DMS53 treated with DMSO at 0.1 percent for 48 hours (cell line): ENCODE measurements at regions not wholly inside any gene's neighbourhood (a gene's known extent, or its start where the extent isn't known, plus 50 kb on each side); places are given as distances from the start of the nearest gene placed in this dataset.
"Not testable (repeated sequence)": the region's sequence is repeated elsewhere in the genome, so short reads cannot be mapped to it uniquely, and the experiment has no call there.

Source experiments
- DNase-seq: peaks from one replicate; lab custom pipeline; 2025; ENCODE audit not compliant: unreplicated experiment; lab: John Stamatoyannopoulos, UW

DNA sequence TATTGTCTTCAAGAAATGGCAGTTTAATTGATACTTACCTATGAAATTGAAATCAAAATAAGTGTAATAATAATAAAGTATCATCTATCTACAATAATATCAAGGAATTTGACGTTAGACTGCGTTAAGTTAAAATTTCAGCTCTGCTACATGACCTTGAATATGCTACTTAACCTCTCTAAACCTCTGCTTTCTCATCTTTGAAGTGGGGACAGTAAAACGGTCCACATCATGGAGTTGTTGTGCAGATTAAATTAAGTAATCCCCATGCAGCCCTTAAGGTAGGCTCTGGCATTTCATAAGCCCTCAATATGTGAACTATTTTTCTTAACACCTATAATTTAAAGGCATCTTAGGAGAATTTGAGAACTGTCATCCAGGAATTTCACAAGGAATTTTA is 252.4 kb upstream of the PHF14 start:
- DNase-seq = no peak

GRCh38 chr7:10723832-10724231 is 249.8 kb upstream of the PHF14 start:
- DNase-seq = no peak

DNA sequence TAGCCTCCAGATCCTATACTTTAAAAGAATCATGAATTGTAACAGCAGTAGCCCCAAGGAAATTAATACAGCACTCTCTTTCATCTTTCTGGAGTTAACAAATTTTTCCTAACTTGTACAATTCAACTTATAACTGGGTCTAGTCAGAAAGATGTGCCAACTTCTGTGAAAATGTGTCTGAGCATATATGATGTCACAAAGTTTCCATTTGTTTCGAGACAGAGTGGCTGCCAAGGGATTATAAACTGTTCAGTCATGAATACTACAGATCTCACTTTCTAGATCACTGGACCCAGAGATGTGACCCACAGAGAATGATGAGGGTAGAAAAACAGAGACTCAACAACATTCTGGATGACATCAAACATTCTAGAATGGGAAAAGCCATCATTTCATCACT is 249.2 kb upstream of the PHF14 start:
- DNase-seq = no peak

- no peak for DNase-seq
These were observed 246.0 kb upstream of the PHF14 start for GRCh38 chr7:10727636-10728035.

- no peak for DNase-seq
These were observed 242.4 kb upstream of the PHF14 start for GRCh38 chr7:10731253-10731773.

- DNase-seq = no peak
These were observed 239.9 kb upstream of the PHF14 start for GRCh38 chr7:10733747-10734146.

- DNase-seq = no peak
These were observed 239.1 kb upstream of the PHF14 start for GRCh38 chr7:10734595-10734994.

DNA sequence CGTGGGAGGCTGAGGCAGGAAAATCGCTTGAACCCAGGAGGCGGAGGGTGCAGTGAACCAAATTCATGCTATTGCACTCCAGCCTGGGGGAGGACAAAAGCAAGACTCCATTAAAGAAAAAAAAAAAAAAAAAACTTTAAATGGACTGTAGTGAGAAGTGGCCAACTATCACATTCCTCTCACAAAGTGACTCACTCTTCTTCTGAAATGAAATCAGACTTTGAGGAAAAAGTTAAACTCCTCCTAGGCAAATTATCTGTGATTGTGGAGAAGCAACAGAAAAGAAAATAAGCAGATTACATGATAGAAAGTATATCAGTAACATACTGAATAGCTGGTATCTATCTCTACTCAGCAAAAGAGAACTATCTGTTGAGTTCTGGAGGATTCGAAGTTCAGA is 234.3 kb upstream of the PHF14 start:
- no peak for DNase-seq

DNA sequence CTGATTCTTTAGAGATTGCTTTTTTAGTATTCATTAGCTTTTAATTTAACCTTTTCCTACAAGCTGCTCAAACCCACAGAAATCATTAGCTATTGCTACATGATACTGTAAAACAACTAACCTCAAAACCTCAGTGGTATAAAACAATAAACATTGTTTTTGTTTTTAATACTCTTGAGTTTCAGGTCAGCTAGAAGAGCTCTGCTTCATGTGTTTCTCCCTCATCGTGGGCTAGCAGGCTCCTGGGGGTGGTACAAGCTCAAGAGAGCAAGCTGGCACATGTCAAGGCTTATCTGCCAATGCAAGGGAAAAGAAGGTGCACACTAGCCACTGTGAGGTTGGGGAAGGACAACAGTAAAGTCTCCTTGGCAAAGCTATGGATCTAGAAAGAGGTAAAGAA is 232.9 kb upstream of the PHF14 start:
- DNase-seq = no peak

DNA sequence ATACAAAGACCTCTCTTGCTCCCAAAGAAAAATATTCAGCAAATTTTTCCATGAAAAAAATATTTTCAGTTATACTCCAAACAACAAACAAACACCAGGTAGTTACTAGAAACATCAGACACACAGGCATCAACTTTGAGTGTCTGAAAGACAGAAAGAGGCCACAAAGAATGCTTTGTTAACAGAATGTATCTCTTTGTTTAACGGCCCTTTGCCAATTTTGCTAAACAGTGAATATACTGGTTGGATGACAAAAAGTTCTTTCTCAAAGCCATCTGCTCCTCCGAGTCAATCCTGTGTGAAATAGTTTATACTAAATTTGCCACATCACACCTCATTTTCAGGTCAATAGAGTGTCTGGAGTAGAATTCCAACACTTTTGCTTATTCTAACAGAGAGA is 216.7 kb upstream of the PHF14 start:
- DNase-seq = no peak

DNA sequence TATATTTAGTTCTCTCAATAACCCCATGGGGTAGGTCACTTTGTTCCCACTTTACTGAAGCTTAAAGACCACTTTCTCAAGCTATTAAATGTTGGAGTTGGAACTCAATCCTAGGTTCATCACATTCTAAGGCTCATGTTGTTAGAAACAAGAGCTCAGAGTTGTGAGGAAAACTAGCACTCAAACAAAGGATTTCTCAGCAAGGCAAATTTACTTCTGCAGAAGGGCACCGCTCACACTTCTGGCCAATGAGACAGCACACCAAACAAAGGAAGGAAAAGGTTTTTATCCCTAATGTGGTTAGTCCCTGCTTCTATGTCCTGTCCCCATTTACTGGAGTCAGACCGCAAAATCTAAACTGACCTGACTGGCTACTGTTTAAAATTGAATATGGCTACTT is 214.6 kb upstream of the PHF14 start:
- no peak for DNase-seq

GRCh38 chr7:10767771-10768170 is 205.9 kb upstream of the PHF14 start:
- no peak for DNase-seq

GRCh38 chr7:10770176-10770575 is 203.5 kb upstream of the PHF14 start:
- DNase-seq = no peak

DNA sequence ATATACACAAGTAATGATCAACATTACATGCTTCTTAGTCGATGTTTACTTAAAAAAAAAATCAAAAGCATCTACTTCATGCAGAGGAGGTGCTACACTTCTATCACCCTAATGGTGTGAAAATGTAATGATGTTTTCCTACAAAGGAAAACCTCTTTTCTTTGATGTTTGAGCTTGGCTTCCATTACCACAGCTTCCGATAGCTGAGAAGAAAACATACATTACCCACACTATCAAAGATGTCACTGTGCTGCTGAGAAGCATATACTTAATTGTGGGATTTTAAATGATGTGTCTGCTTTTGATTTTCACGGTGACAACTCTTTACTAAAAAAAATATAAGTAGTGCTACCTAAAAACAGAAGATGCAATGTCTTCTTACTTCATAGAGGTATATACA is 200.2 kb upstream of the PHF14 start:
- no peak for DNase-seq

DNA sequence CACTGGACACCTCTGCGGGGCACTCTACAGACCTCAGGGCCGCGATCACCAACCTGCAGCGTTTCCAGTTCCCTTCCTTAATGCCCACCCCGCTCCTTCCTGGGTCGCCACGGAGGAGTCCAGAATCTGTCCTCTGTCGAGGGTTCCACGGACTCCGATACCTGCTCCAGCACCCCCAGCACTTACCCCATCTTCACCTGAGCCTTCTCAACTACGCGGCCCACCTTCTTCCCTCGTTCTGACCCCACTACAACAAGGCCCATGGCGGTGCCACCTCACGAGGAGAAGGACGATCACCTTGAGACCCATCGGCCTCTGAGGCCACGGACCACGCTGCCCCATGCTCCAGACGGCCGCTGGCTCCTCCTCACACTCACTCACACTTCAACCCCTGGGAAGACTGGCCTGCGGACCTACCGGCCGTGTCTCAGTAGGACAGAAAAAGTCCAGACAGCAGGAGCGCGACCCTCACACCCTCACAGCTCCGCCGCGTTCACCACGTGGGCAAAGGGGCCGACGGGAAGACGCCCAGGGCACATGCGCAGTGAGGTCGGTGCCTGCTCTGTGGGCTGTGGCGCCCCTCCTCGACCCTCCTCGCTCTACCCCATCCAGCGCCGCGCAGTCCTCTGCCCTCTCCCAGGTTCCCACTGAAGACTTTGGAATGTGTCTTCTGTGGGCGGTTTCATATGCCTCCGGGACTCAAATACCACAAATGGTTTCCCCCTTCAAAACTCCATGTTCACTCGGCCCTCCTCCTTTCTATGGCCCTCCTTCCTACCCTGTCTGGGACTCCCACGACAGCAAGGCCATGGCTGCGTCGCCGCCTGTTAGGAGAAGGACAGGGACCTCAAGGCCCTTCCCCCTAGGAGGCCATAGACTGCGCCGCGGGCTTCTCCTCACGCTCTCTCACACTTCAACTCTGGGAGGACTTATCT is 193.9 kb upstream of the PHF14 start:
- no peak for DNase-seq

GRCh38 chr7:10780400-10780747 is 193.3 kb upstream of the PHF14 start:
- no peak for DNase-seq

- not testable (repeated sequence) for DNase-seq
These were observed 186.7 kb upstream of the PHF14 start for GRCh38 chr7:10786976-10787375.

DNA sequence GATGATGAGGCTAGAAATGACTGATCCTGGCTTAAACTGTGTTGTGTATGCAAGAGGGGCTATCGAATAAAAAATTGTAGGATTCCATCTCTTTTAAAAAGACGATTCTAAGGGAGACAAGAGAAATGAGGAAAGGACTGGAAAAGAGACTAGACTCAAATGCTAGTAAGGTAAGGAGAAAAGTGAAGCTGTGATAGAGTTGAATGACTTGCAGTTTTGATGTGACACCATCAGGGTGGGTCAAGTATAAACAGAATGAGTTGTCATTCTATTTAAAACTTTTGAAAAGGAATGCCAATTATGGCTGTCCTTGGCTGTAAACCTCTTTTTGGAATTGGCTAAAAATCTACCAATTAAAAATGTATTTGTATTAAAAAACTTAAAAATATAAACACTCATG is 184.5 kb upstream of the PHF14 start:
- no peak for DNase-seq

DNA sequence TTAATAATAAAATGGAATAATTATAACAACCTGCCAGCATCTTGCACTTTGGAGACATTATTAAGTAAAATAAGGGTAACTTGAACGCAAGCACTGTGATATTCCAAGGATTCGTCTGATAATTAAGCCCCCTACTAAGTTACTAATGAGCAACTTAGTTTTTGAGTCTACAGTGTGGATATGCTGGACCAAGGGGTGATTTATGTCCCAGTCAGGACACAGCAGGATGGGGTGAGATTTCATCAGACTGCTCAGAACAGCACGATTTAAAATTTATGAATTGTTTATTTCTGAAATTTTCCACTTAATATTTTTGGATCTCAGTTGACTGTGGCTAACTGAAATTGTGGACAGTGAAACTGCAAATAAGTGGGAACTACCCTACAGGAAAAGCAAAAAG is 182.8 kb upstream of the PHF14 start:
- DNase-seq = no peak

GRCh38 chr7:10793995-10794775 is 179.5 kb upstream of the PHF14 start:
- no peak for DNase-seq

- no peak for DNase-seq
These were observed 176.5 kb upstream of the PHF14 start for GRCh38 chr7:10797157-10797556.

- no peak for DNase-seq
These were observed 175.6 kb upstream of the PHF14 start for GRCh38 chr7:10798044-10798443.
